ENCODE measurements at regions not wholly inside any gene's neighbourhood (a gene's known extent, or its start where the extent isn't known, plus 50 kb on each side); places are given as distances from the start of the nearest gene placed in this dataset.

- ATAC-seq (ENCODE audit: low FRiP score) (peak; percentile 28), DNase-seq (ENCODE audit: low spot score) (no peak)
- TF ChIP-seq CTCF (IDR thresholded peaks at IDR 0.05) = no peak
These were observed 196.8 kb downstream of the NDUFA10 start for GRCh38 chr2:239828192-239828972.

GRCh38 chr2:239827523-239827890 is 197.6 kb downstream of the NDUFA10 start:
- DNase-seq (ENCODE audit: low spot score) = peak; percentile 11
- no peak for TF ChIP-seq CTCF (IDR thresholded peaks at IDR 0.05)

GRCh38 chr2:239826786-239827522 is 198.2 kb downstream of the NDUFA10 start:
- ATAC-seq (ENCODE audit: low FRiP score) (no peak), DNase-seq (ENCODE audit: low spot score) (peak; percentile 21)
- no peak for TF ChIP-seq CTCF (IDR thresholded peaks at IDR 0.05)

More at GRCh38 chr2:239827523-239827890, 197.6 kb downstream of the NDUFA10 start:
- ATAC-seq (ENCODE audit: low FRiP score) = no peak

- ATAC-seq (ENCODE audit: low FRiP score) (no peak), DNase-seq (ENCODE audit: low spot score) (peak; percentile 12)
- TF ChIP-seq CTCF (IDR thresholded peaks at IDR 0.05) = no peak
These were observed 198.8 kb downstream of the NDUFA10 start for GRCh38 chr2:239826376-239826775.

GRCh38 chr2:239825705-239825979 is 199.5 kb downstream of the NDUFA10 start:
- TF ChIP-seq CTCF (IDR thresholded peaks at IDR 0.05) = no peak
- no peak for DNase-seq (ENCODE audit: low spot score)
- no peak for ATAC-seq (ENCODE audit: low FRiP score)

- DNase-seq (ENCODE audit: low spot score) = peak; percentile 14
- TF ChIP-seq CTCF (IDR thresholded peaks at IDR 0.05) = no peak
- no peak for ATAC-seq (ENCODE audit: low FRiP score)
These were observed 200.1 kb downstream of the NDUFA10 start for GRCh38 chr2:239824866-239825704.

Measured in omental fat pad (tissue), 3 donors.